ENCODE measurements at regions not wholly inside any gene's neighbourhood (a gene's known extent, or its start where the extent isn't known, plus 50 kb on each side); places are given as distances from the start of the nearest gene placed in this dataset.

GRCh38 chr20:11267131-11267761, 593.4 kb upstream of the JAG1 start (continued):
- TF ChIP-seq RELB (IDR thresholded peaks at IDR 0.05; ENCODE audit: low read depth) (peak; percentile 99), BHLHE40 (IDR thresholded peaks at IDR 0.05; ENCODE audit: borderline replicate concordance in 1 of 2, low read depth in 2 of 2, low read length in 1 of 2) (peak; percentile 51 to 66; a peak in 3 of 4 replicates), NBN (IDR thresholded peaks at IDR 0.05) (peak; percentile 98), RAD21 (IDR thresholded peaks at IDR 0.05; ENCODE audit: insufficient read depth, low read depth, low read length) (peak; percentile 45; the same call in 1 of the 2 replicates), FOXM1 (IDR thresholded peaks at IDR 0.05; ENCODE audit: low read depth, low read length) (peak; percentile 95; the same call in 1 of the 2 replicates), TAF1 (IDR thresholded peaks at IDR 0.05; ENCODE audit: borderline replicate concordance, low read depth, low read length) (no peak), TCF12 (IDR thresholded peaks at IDR 0.05; ENCODE audit: low read depth, low read length) (peak; percentile 82), KDM1A (IDR thresholded peaks at IDR 0.05; ENCODE audit: borderline replicate concordance) (no peak), ASH2L (IDR thresholded peaks at IDR 0.05; ENCODE audit: borderline replicate concordance, low read depth) (no peak), SP1 (IDR thresholded peaks at IDR 0.05; ENCODE audit: low read depth, low read length) (peak; percentile 26), HSF1 (IDR thresholded peaks at IDR 0.05; ENCODE audit: low read depth, low read length) (no peak), ZSCAN29 (IDR thresholded peaks at IDR 0.05) (no peak), SPI1 (IDR thresholded peaks at IDR 0.05; ENCODE audit: borderline replicate concordance, insufficient read depth, low read depth, low read length) (no peak), POU2F2 (IDR thresholded peaks at IDR 0.05; ENCODE audit: borderline replicate concordance, low read depth, low read length) (0 out of 3 replicates have a peak, but pooled peaks have one; percentile 46), PAX8 (IDR thresholded peaks at IDR 0.05) (no peak), MYB (IDR thresholded peaks at IDR 0.05; ENCODE audit: borderline replicate concordance, low read depth, low read length) (0 out of 2 replicates have a peak, but pooled peaks have one; percentile 13), ZNF24 (IDR thresholded peaks at IDR 0.05) (no peak), CHD2 (IDR thresholded peaks at IDR 0.05; ENCODE audit: borderline replicate concordance, low read depth, low read length) (peak; percentile 86), CEBPB (IDR thresholded peaks at IDR 0.05; ENCODE audit: borderline replicate concordance in 1 of 2, low read depth in 2 of 2, low read length in 2 of 2) (peak in 1 of 2 experiments; percentile 14; a peak in 1 of 4 replicates), RELA (IDR thresholded peaks at IDR 0.05; ENCODE audit: borderline replicate concordance, partially characterized antibody) (peak; percentile 94), ATF2 (IDR thresholded peaks at IDR 0.05; ENCODE audit: low read length) (peak; percentile 97), NFXL1 (IDR thresholded peaks at IDR 0.05; ENCODE audit: borderline replicate concordance) (no peak), ZBED1 (IDR thresholded peaks at IDR 0.05; ENCODE audit: borderline replicate concordance) (peak; percentile 73), TCF3 (IDR thresholded peaks at IDR 0.05; ENCODE audit: borderline replicate concordance, insufficient read depth, low read depth, low read length) (no peak), PAX5 (IDR thresholded peaks at IDR 0.05; ENCODE audit: borderline replicate concordance, low read depth, low read length) (peak; percentile 75), ZNF384 (IDR thresholded peaks at IDR 0.05; ENCODE audit: borderline replicate concordance, low read depth, low read length) (peak; percentile 89), LARP7 (IDR thresholded peaks at IDR 0.05) (no peak)

Measured in GM12878 (cell line).